Cardiac muscle cell (in vitro differentiated cells and primary cell): ENCODE measurements at regions not wholly inside any gene's neighbourhood (a gene's known extent, or its start where the extent isn't known, plus 50 kb on each side); places are given as distances from the start of the nearest gene placed in this dataset.

Experiments used
- DNase-seq, 2 donors: peaks; one replicate each; pipeline versions ENCODE4 v3.0.0 to v3.0.0-alpha.2; 2010 to 2017; ENCODE audit warnings: low read depth in 1 of 2, low spot score in 1 of 2
- H3K27ac ChIP-seq: fragments of 200-600 bp; sonication (generic); 2 replicates; pipeline ENCODE4 v1.5.1; 2016
- H3K27me3 ChIP-seq: fragments of 200-600 bp; sonication (generic); 2 replicates; pipeline ENCODE4 v1.6.0; 2016; ENCODE audit warnings: control low read depth
- H3K36me3 ChIP-seq: fragments of 200-600 bp; sonication (generic); 2 replicates; pipeline ENCODE4 v1.5.1; 2016; ENCODE audit warnings: control low read depth
- H3K4me1 ChIP-seq: fragments of 200-600 bp; sonication (generic); 2 replicates; pipeline ENCODE4 v1.8.1; 2017; ENCODE audit warnings: low read depth, mild to moderate bottlenecking, mixed run types
- H3K4me3 ChIP-seq: fragments of 200-600 bp; sonication (generic); 2 replicates; pipeline ENCODE4 v1.5.1; 2016; ENCODE audit warnings: mild to moderate bottlenecking
- H3K9me3 ChIP-seq: fragments of 200-600 bp; sonication (generic); 2 replicates; pipeline ENCODE4 v1.5.1; 2017; ENCODE audit warnings: low read depth, mild to moderate bottlenecking, control low read depth
- CTCF ChIP-seq: IDR thresholded peaks from 2 replicates; pipeline ENCODE4 v1.5.1; 2012; ENCODE audit warnings: low read depth, mild to moderate bottlenecking, low read length

DNA sequence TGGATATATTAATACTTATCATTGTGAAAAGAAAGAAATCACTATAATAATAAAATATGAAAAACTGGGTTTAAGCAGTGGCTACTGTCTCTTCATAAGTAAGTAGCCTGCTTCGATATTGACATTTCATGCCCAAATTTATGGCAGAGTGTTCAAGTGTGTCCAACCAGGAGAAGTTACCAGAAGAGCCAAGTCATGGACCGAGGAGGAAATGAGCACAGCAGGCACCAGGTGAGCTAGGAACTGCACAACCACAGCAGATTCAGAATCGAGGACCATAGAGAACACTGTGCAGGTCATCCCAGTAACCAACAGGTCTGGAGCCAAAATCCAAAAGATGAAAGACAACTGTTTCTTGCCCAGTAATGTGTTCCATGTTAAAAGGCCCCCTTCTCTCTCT, 79.9 kb upstream of the ABCB5 start:
- Histone ChIP-seq H3K27ac (no peak overlapping the region), H3K36me3 (no peaks in the 10 kb centered on the region), H3K4me1 (no peaks in the 10 kb centered on the region), H3K27me3 (no peaks in the 10 kb centered on the region), H3K4me3 (no peak overlapping the region), H3K9me3 (no peaks in the 10 kb centered on the region)
- TF ChIP-seq CTCF, result no peak
- DNase-seq, result no peak

DNA sequence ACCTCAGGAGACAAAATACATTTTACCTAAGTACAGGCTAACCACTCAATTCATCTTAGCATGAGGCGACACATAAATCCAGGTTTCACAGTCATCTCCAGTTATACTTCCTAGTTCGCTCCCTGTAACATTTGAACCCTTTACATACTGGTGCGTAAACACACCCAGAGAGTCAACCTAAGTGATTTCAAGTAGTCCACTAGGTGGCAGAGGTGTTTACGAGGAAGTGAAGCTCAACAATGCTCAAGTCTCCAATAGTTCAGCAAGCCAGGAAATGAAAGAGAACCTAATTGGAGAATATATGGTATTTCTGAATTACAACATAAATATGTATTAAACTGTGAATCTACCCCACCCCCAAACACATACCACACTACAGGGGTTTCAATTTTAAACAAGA, 76.3 kb upstream of the ABCB5 start:
- Histone ChIP-seq H3K36me3 (no peaks in the 10 kb centered on the region), H3K27me3 (no peaks in the 10 kb centered on the region), H3K4me3 (no peak overlapping the region), H3K9me3 (no peaks in the 10 kb centered on the region), H3K27ac (no peak overlapping the region), H3K4me1 (no peaks in the 10 kb centered on the region)
- no peak for TF ChIP-seq CTCF
- no peak for DNase-seq

DNA sequence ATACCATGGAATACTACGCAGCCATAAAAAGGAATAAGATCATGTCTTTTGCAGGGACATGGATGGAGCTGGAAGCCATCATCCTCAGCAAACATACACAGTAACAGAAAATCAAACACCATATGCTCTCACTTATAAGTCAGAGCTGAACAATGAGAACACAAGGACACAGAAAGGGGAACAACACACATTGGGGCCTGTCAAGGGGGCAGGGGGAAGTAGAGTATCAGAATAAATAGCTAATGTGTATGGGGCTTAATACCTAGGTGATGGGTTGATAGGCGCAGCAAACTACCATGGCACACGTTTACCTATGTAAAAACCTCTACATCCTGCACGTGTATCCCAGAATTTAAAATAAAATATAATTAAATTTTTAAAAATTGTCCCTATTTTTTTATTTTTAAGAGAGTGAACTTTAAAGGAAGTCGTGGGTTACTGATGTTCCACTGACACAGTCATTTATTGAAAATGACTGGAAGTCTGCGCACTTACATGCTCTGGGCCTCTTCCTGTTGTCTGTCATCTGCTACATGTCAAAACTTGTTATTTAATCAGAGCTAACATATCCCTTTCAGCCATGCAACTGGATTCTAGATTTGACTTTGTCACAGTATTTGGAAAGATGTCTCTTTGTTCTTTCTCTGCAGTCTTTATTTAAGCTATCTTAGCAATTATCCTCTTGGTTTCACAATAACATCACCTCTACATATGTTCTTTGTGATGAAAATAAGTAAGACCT, 73.7 kb upstream of the ABCB5 start:
- DNase-seq, result no peak
- Histone ChIP-seq H3K4me3 (no peak overlapping the region), H3K9me3 (no peaks in the 10 kb centered on the region), H3K4me1 (no peaks in the 10 kb centered on the region), H3K27ac (no peak overlapping the region), H3K27me3 (no peaks in the 10 kb centered on the region), H3K36me3 (no peaks in the 10 kb centered on the region)
- no peak for TF ChIP-seq CTCF

- Histone ChIP-seq H3K27me3 (no peaks in the 10 kb centered on the region), H3K27ac (no peak overlapping the region), H3K9me3 (no peaks in the 10 kb centered on the region), H3K36me3 (no peaks in the 10 kb centered on the region), H3K4me3 (no peak overlapping the region), H3K4me1 (no peaks in the 10 kb centered on the region)
- DNase-seq, result peak in 1 of 2 donors; percentile 58
- no peak for TF ChIP-seq CTCF
These were observed 72.9 kb upstream of the ABCB5 start for GRCh38 chr7:20542594-20542993.

GRCh38 chr7:20543500-20543899, 72.0 kb upstream of the ABCB5 start:
- no peak for DNase-seq

More at GRCh38 chr7:20543500-20543899, 72.0 kb upstream of the ABCB5 start:
- Histone ChIP-seq H3K4me1 (no peaks in the 10 kb centered on the region), H3K36me3 (no peaks in the 10 kb centered on the region), H3K27ac (no peak overlapping the region), H3K4me3 (no peak overlapping the region), H3K27me3 (no peaks in the 10 kb centered on the region), H3K9me3 (no peaks in the 10 kb centered on the region)
- TF ChIP-seq CTCF, result no peak
